ENCODE measurements at regions not wholly inside any gene's neighbourhood (a gene's known extent, or its start where the extent isn't known, plus 50 kb on each side); places are given as distances from the start of the nearest gene placed in this dataset.

DNA sequence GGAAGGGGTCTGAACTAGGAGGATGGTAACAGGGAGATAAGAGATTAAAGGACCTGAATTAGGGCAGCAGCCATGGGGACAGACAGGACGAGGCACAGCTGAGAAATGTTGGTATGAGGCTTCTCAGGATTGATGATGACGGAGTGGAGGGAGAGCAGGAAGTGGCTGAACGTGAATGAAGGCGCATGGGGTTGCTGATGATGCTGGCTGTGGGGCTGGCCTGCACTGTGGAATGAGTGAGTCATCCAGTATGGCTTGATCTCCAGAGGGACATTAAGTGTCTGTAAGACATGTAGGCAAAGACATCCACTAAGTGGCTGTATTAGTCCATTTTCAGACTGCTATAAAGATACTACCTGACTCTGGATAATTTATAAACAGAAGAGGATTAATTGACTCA lies 256.4 kb downstream of the ICE1 start:
- H3K27ac ChIP-seq, result no peak overlapping the region
- intact Hi-C loops (cut with DNase I), result no loop called here
- H3K4me3 ChIP-seq, result no peak overlapping the region
- no peaks in the 10 kb centered on the region for H3K36me3 ChIP-seq
- no peaks in the 10 kb centered on the region for H3K9me3 ChIP-seq
- H3K27me3 ChIP-seq (ENCODE audit: low read depth), result no peaks in the 10 kb centered on the region
- ATAC-seq (peak in 1 of 2 donors; percentile 23), DNase-seq (no peak)
- H3K4me1 ChIP-seq, result no peaks in the 10 kb centered on the region
- TF ChIP-seq, protein P1, sequence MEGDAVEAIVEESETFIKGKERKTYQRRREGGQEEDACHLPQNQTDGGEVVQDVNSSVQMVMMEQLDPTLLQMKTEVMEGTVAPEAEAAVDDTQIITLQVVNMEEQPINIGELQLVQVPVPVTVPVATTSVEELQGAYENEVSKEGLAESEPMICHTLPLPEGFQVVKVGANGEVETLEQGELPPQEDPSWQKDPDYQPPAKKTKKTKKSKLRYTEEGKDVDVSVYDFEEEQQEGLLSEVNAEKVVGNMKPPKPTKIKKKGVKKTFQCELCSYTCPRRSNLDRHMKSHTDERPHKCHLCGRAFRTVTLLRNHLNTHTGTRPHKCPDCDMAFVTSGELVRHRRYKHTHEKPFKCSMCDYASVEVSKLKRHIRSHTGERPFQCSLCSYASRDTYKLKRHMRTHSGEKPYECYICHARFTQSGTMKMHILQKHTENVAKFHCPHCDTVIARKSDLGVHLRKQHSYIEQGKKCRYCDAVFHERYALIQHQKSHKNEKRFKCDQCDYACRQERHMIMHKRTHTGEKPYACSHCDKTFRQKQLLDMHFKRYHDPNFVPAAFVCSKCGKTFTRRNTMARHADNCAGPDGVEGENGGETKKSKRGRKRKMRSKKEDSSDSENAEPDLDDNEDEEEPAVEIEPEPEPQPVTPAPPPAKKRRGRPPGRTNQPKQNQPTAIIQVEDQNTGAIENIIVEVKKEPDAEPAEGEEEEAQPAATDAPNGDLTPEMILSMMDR (IDR thresholded peaks at IDR 0.05), result no peak

DNA sequence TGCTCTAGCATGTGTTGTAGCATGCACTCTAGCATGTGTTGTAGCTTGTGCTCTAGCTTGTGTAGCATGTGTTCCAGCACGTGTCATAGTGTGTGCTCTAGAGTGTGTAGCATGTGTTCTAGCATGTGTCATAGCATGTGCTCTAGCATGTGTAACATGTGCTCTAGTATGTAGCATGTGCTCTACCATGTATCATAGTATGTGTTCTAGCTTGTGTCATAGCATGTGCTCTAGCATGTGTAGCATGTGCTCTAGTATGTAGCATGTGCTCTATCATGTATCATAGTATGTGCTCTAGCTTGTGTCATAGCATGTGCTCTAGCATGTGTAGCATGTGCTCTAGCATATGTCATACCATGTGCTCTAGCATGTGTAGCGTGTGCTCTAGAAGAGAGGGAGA lies 255.3 kb downstream of the ICE1 start:
- H3K27ac ChIP-seq, result no peak overlapping the region
- DNase-seq (no peak), ATAC-seq (no peak)
- H3K27me3 ChIP-seq (ENCODE audit: low read depth), result no peaks in the 10 kb centered on the region
- H3K36me3 ChIP-seq, result no peaks in the 10 kb centered on the region
- intact Hi-C loops (cut with DNase I), result no loop called here
- H3K9me3 ChIP-seq, result no peaks in the 10 kb centered on the region
- H3K4me3 ChIP-seq, result no peak overlapping the region
- TF ChIP-seq, protein P1 (IDR thresholded peaks at IDR 0.05), result no peak
- H3K4me1 ChIP-seq, result no peaks in the 10 kb centered on the region

DNA sequence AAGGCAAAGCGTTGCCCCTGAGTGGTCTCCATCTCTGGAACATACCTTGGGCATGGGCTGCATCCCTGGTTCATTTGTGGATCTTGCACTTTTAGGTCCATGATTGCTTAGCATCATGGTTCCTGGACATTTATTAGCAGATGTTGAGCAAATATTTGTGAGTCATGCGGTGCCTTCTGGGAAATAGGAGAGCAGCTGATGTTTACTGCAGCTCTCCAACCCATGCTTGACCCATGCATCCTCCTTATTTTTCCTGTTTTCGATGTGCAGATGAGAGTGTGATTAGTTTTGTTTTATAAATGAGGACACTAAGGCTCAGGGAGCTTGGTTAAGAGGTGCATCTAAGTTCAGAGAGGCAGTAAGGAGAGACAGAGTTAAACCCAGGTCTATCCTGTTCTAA lies 253.7 kb downstream of the ICE1 start:
- TF ChIP-seq, protein P1 (IDR thresholded peaks at IDR 0.05), result no peak
- no peak for ATAC-seq
- intact Hi-C loops (cut with DNase I), result no loop called here
- no peaks in the 10 kb centered on the region for H3K4me1 ChIP-seq
- H3K27ac ChIP-seq, result no peak overlapping the region
- H3K36me3 ChIP-seq, result no peaks in the 10 kb centered on the region
- DNase-seq, result no peak
- H3K9me3 ChIP-seq, result no peaks in the 10 kb centered on the region
- no peak overlapping the region for H3K4me3 ChIP-seq
- no peaks in the 10 kb centered on the region for H3K27me3 ChIP-seq (ENCODE audit: low read depth)

DNA sequence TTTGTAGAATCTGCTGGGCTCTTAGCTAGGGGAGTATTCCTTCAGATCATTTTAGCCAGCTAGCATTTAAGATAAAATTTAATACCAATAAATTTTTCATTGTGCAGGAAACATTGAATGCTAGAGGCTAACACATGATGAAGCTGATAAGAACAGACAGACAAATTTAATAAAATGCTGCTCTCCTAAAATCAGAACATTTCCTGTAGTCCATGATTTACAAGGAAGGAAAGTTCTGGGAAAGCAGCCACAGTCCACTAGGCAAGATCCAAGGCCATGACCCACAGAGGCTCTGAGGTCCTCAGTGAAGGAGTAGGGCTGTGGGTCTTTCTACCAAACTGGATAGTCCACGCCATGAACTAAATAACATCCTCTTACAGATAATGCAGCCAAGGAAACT lies 253.0 kb downstream of the ICE1 start:
- no peak for DNase-seq
- H3K36me3 ChIP-seq, result no peaks in the 10 kb centered on the region
- TF ChIP-seq, protein P1 (IDR thresholded peaks at IDR 0.05), result no peak
- no peaks in the 10 kb centered on the region for H3K4me1 ChIP-seq
- ATAC-seq, result no peak
- intact Hi-C loops (cut with DNase I), result no loop called here
- H3K27ac ChIP-seq, result no peak overlapping the region
- H3K27me3 ChIP-seq (ENCODE audit: low read depth), result no peaks in the 10 kb centered on the region
- no peak overlapping the region for H3K4me3 ChIP-seq
- H3K9me3 ChIP-seq, result no peaks in the 10 kb centered on the region

DNA sequence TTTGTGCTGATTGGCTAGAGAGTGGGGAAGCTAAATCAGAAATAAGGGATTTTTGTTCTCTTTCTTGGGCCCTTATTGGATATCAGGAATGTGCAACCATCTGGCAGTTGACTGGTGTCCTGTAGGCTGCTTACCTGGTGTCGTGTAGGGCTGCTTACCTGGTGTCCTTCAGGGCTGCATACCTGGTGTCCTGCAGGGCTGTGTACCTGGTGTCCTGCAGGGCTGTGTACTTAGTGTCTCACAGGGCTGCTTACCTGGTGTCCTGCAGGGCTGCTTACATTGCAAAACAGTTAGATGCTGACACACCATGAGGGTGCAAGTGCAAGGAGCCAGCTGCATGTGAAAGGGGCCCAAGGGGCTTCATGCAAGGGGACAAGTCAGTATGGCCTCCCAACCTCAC lies 249.3 kb downstream of the ICE1 start:
- DNase-seq (no peak), ATAC-seq (no peak)
- no peaks in the 10 kb centered on the region for H3K9me3 ChIP-seq
- TF ChIP-seq, protein P1 (IDR thresholded peaks at IDR 0.05), result no peak
- no peaks in the 10 kb centered on the region for H3K4me1 ChIP-seq
- no peak overlapping the region for H3K27ac ChIP-seq
- H3K27me3 ChIP-seq (ENCODE audit: low read depth), result no peaks in the 10 kb centered on the region
- H3K36me3 ChIP-seq, result no peaks in the 10 kb centered on the region
- intact Hi-C loops (cut with DNase I), result no loop called here
- H3K4me3 ChIP-seq, result no peak overlapping the region

DNA sequence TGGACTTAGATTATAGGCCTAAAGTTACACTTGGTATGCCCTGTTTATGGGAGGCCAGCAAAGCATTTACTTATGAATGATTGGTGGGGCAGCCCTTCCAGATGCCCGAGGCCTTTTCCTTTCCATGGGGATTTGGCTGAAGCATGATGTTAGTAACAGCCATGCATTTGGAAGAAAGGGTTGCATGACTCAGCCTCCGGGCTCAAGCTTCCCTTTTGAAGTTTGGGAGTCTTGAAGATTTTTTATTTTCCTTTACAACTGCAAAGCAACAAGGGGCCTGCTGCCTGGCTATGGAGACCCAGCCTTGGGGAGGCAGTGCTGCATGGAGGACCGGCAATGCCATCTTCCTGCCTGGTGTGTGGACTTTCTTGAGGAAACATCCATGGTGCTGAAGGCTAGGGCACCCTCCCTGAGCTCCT lies 244.7 kb downstream of the ICE1 start:
- Histone ChIP-seq H3K27ac (no peak overlapping the region), H3K4me3 (no peak overlapping the region), H3K27me3 (ENCODE audit: low read depth) (no peaks in the 10 kb centered on the region), H3K36me3 (no peaks in the 10 kb centered on the region), H3K4me1 (no peaks in the 10 kb centered on the region), H3K9me3 (no peaks in the 10 kb centered on the region)
- intact Hi-C loops (cut with DNase I), result no loop called here
- ATAC-seq (no peak), DNase-seq (no peak)
- TF ChIP-seq, protein P1 (IDR thresholded peaks at IDR 0.05), result no peak

All from lower lobe of right lung (tissue), 2 donors.